IgD-negative memory B cell (primary cell): ENCODE measurements at regions not wholly inside any gene's neighbourhood (a gene's known extent, or its start where the extent isn't known, plus 50 kb on each side); places are given as distances from the start of the nearest gene placed in this dataset.

ENCODE experiments used
- H3K27ac Mint-ChIP-seq, 3 donors: one replicate each; pipeline ENCODE4 v1.8.0; 2020 to 2022; ENCODE audit warnings: mild to moderate bottlenecking in 3 of 3, mixed read lengths in 3 of 3, moderate library complexity in 1 of 3
- H3K27me3 Mint-ChIP-seq: one replicate; pipeline ENCODE4 v1.8.0; 2021; ENCODE audit warnings: mixed read lengths
- H3K36me3 Mint-ChIP-seq: one replicate; pipeline ENCODE4 v1.8.0; 2020; ENCODE audit warnings: mild to moderate bottlenecking, mixed read lengths
- H3K4me1 Mint-ChIP-seq, 3 donors: one replicate each; pipeline ENCODE4 v1.8.0; 2020 to 2022; ENCODE audit warnings: mixed read lengths in 3 of 3, mild to moderate bottlenecking in 1 of 3
- H3K4me3 Mint-ChIP-seq, 4 donors: one replicate each; pipeline ENCODE4 v1.8.0; 2020 to 2022; ENCODE audit warnings: mild to moderate bottlenecking in 4 of 4, mixed read lengths in 4 of 4, moderate library complexity in 3 of 4
- H3K9me3 Mint-ChIP-seq, 3 donors: one replicate each; pipeline ENCODE4 v1.8.0; 2020 to 2021; ENCODE audit warnings: mixed read lengths in 3 of 3, mild to moderate bottlenecking in 1 of 3

- H3K4me3 Mint-ChIP-seq, result no peak overlapping the region
- peaks cover 0 to 2% (median 0%) of the 10 kb centered on the region in 3 donors for H3K4me1 Mint-ChIP-seq
- no peaks in the 10 kb centered on the region for H3K36me3 Mint-ChIP-seq
- peaks cover 0 to 8% (median 2%) of the 10 kb centered on the region in 3 donors for H3K9me3 Mint-ChIP-seq
- no peak overlapping the region for H3K27ac Mint-ChIP-seq
- H3K27me3 Mint-ChIP-seq, result no peaks in the 10 kb centered on the region
Observed at GRCh38 chr20:6626805-6627204, 140.7 kb upstream of the BMP2 start.

- Mint-ChIP-seq H3K36me3 (peaks cover 2% of the 10 kb centered on the region), H3K9me3 (peaks cover 0 to 3% (median 0%) of the 10 kb centered on the region in 3 donors), H3K27me3 (no peaks in the 10 kb centered on the region), H3K27ac (no peak overlapping the region), H3K4me3 (no peak overlapping the region), H3K4me1 (peaks cover 0 to 2% (median 0%) of the 10 kb centered on the region in 3 donors)
Observed at GRCh38 chr20:6623989-6624388, 143.5 kb upstream of the BMP2 start.

- H3K4me3 Mint-ChIP-seq, result no peak overlapping the region
- no peaks in the 10 kb centered on the region for H3K4me1 Mint-ChIP-seq
- H3K27me3 Mint-ChIP-seq, result no peaks in the 10 kb centered on the region
Observed at GRCh38 chr20:6622041-6622440, 145.4 kb upstream of the BMP2 start.

GRCh38 chr20:6618051-6618450, 149.4 kb upstream of the BMP2 start:
- no peaks in the 10 kb centered on the region for H3K27me3 Mint-ChIP-seq
- H3K4me3 Mint-ChIP-seq, result no peak overlapping the region
- peaks cover 0 to 20% (median 1%) of the 10 kb centered on the region in 3 donors for H3K9me3 Mint-ChIP-seq
- no peak overlapping the region for H3K27ac Mint-ChIP-seq
- peaks cover 2% of the 10 kb centered on the region for H3K36me3 Mint-ChIP-seq
- H3K4me1 Mint-ChIP-seq, result no peaks in the 10 kb centered on the region

More at GRCh38 chr20:6622041-6622440, 145.4 kb upstream of the BMP2 start:
- Mint-ChIP-seq H3K36me3 (peaks cover 2% of the 10 kb centered on the region), H3K9me3 (peaks cover 0 to 10% (median 0%) of the 10 kb centered on the region in 3 donors), H3K27ac (no peak overlapping the region)

- Mint-ChIP-seq H3K4me1 (no peaks in the 10 kb centered on the region), H3K36me3 (peaks cover 2% of the 10 kb centered on the region), H3K9me3 (peaks cover 0 to 25% (median 4%) of the 10 kb centered on the region in 3 donors), H3K27me3 (no peaks in the 10 kb centered on the region), H3K27ac (no peak overlapping the region), H3K4me3 (no peak overlapping the region)
Observed at GRCh38 chr20:6616421-6616820, 151.1 kb upstream of the BMP2 start.

- Mint-ChIP-seq H3K9me3 (peaks cover 0 to 25% (median 4%) of the 10 kb centered on the region in 3 donors), H3K36me3 (peaks cover 2% of the 10 kb centered on the region), H3K27ac (no peak overlapping the region), H3K27me3 (no peaks in the 10 kb centered on the region), H3K4me1 (no peaks in the 10 kb centered on the region), H3K4me3 (no peak overlapping the region)
Observed at GRCh38 chr20:6614836-6615235, 152.7 kb upstream of the BMP2 start.

- H3K4me1 Mint-ChIP-seq, result no peaks in the 10 kb centered on the region
- no peaks in the 10 kb centered on the region for H3K36me3 Mint-ChIP-seq
- no peaks in the 10 kb centered on the region for H3K27me3 Mint-ChIP-seq
- H3K4me3 Mint-ChIP-seq, result no peak overlapping the region
- H3K9me3 Mint-ChIP-seq, result peaks cover 0 to 25% (median 4%) of the 10 kb centered on the region in 3 donors
- H3K27ac Mint-ChIP-seq, result no peak overlapping the region
Observed at GRCh38 chr20:6613280-6613861, 154.1 kb upstream of the BMP2 start.

- H3K27ac Mint-ChIP-seq, result no peak overlapping the region
- H3K4me3 Mint-ChIP-seq, result no peak overlapping the region
- no peaks in the 10 kb centered on the region for H3K36me3 Mint-ChIP-seq
- H3K27me3 Mint-ChIP-seq, result no peaks in the 10 kb centered on the region
- peaks cover 0 to 21% (median 6%) of the 10 kb centered on the region in 3 donors for H3K9me3 Mint-ChIP-seq
- no peaks in the 10 kb centered on the region for H3K4me1 Mint-ChIP-seq
Observed at GRCh38 chr20:6612606-6612923, 154.9 kb upstream of the BMP2 start.

- no peak overlapping the region for H3K27ac Mint-ChIP-seq
- H3K4me1 Mint-ChIP-seq, result no peaks in the 10 kb centered on the region
- peaks cover 0 to 18% (median 6%) of the 10 kb centered on the region in 3 donors for H3K9me3 Mint-ChIP-seq
- no peak overlapping the region for H3K4me3 Mint-ChIP-seq
- no peaks in the 10 kb centered on the region for H3K36me3 Mint-ChIP-seq
- no peaks in the 10 kb centered on the region for H3K27me3 Mint-ChIP-seq
Observed at GRCh38 chr20:6611911-6612605, 155.4 kb upstream of the BMP2 start.

- peaks cover 1 to 4% (median 4%) of the 10 kb centered on the region in 3 donors for H3K9me3 Mint-ChIP-seq
- no peaks in the 10 kb centered on the region for H3K36me3 Mint-ChIP-seq
- H3K4me1 Mint-ChIP-seq, result peaks cover 0 to 1% (median 0%) of the 10 kb centered on the region in 3 donors
- H3K27me3 Mint-ChIP-seq, result no peaks in the 10 kb centered on the region
- H3K27ac Mint-ChIP-seq, result no peak overlapping the region
- H3K4me3 Mint-ChIP-seq, result no peak overlapping the region
Observed at GRCh38 chr20:6606651-6607050, 160.8 kb upstream of the BMP2 start.

- Mint-ChIP-seq H3K27ac (no peak overlapping the region), H3K9me3 (peaks cover 1 to 4% (median 4%) of the 10 kb centered on the region in 3 donors), H3K36me3 (no peaks in the 10 kb centered on the region), H3K27me3 (no peaks in the 10 kb centered on the region), H3K4me3 (no peak overlapping the region), H3K4me1 (peaks cover 0 to 1% (median 0%) of the 10 kb centered on the region in 3 donors)
Observed at GRCh38 chr20:6605055-6605935, 162.2 kb upstream of the BMP2 start.

GRCh38 chr20:6604179-6604578, 163.3 kb upstream of the BMP2 start:
- H3K9me3 Mint-ChIP-seq, result peaks cover 1 to 6% (median 4%) of the 10 kb centered on the region in 3 donors
- H3K36me3 Mint-ChIP-seq, result no peaks in the 10 kb centered on the region
- H3K4me3 Mint-ChIP-seq, result no peak overlapping the region
- H3K27me3 Mint-ChIP-seq, result no peaks in the 10 kb centered on the region
- peaks cover 0 to 1% (median 0%) of the 10 kb centered on the region in 3 donors for H3K4me1 Mint-ChIP-seq
- no peak overlapping the region for H3K27ac Mint-ChIP-seq

GRCh38 chr20:6599876-6600735, 167.4 kb upstream of the BMP2 start:
- no peak overlapping the region for H3K4me3 Mint-ChIP-seq
- no peak overlapping the region for H3K27ac Mint-ChIP-seq
- no peaks in the 10 kb centered on the region for H3K36me3 Mint-ChIP-seq
- peaks cover 0 to 6% (median 4%) of the 10 kb centered on the region in 3 donors for H3K9me3 Mint-ChIP-seq
- H3K27me3 Mint-ChIP-seq, result no peaks in the 10 kb centered on the region
- H3K4me1 Mint-ChIP-seq, result peaks cover 0 to 1% (median 0%) of the 10 kb centered on the region in 3 donors

- Mint-ChIP-seq H3K36me3 (no peaks in the 10 kb centered on the region), H3K27ac (no peak overlapping the region), H3K9me3 (peaks cover 2 to 17% (median 2%) of the 10 kb centered on the region in 3 donors), H3K4me3 (no peak overlapping the region), H3K27me3 (no peaks in the 10 kb centered on the region), H3K4me1 (no peaks in the 10 kb centered on the region)
Observed at GRCh38 chr20:6595704-6596103, 171.8 kb upstream of the BMP2 start.
